ENCODE measurements at regions not wholly inside any gene's neighbourhood (a gene's known extent, or its start where the extent isn't known, plus 50 kb on each side); places are given as distances from the start of the nearest gene placed in this dataset.

DNA sequence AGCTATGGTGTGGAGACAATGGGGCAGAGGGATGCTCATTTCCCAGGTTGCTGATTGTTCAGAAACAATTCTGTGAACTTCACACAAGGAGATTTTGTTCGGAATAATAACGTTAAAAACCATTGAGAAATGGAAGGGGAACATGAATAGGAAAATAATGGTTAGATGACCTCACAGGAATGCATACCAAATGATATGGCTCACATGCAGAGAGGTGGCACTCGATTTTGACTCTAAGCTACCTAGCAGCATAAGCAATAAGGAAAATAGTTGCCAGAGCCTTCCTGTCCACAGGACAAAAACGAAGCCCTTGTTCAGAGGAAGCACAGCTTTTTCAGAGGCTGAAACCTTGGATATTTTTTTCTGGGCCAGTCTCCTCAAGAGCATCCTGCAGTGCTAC lies 293.1 kb downstream of the ZEB1 start:
- Mint-ChIP-seq H3K36me3 (ENCODE audit: unreplicated experiment) (no peaks in the 10 kb centered on the region), H3K9me3 (ENCODE audit: unreplicated experiment) (peaks cover 7% of the 10 kb centered on the region), H3K27ac (ENCODE audit: unreplicated experiment) (no peak overlapping the region), H3K4me3 (ENCODE audit: unreplicated experiment) (no peak overlapping the region), H3K4me1 (ENCODE audit: unreplicated experiment) (peaks cover 8% of the 10 kb centered on the region), H3K27me3 (ENCODE audit: unreplicated experiment) (no peaks in the 10 kb centered on the region)
- DNase-seq (ENCODE audit: extremely low spot score, unreplicated experiment), result no peak
- TF ChIP-seq, protein P1, sequence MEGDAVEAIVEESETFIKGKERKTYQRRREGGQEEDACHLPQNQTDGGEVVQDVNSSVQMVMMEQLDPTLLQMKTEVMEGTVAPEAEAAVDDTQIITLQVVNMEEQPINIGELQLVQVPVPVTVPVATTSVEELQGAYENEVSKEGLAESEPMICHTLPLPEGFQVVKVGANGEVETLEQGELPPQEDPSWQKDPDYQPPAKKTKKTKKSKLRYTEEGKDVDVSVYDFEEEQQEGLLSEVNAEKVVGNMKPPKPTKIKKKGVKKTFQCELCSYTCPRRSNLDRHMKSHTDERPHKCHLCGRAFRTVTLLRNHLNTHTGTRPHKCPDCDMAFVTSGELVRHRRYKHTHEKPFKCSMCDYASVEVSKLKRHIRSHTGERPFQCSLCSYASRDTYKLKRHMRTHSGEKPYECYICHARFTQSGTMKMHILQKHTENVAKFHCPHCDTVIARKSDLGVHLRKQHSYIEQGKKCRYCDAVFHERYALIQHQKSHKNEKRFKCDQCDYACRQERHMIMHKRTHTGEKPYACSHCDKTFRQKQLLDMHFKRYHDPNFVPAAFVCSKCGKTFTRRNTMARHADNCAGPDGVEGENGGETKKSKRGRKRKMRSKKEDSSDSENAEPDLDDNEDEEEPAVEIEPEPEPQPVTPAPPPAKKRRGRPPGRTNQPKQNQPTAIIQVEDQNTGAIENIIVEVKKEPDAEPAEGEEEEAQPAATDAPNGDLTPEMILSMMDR (IDR thresholded peaks at IDR 0.05), result no peak

DNA sequence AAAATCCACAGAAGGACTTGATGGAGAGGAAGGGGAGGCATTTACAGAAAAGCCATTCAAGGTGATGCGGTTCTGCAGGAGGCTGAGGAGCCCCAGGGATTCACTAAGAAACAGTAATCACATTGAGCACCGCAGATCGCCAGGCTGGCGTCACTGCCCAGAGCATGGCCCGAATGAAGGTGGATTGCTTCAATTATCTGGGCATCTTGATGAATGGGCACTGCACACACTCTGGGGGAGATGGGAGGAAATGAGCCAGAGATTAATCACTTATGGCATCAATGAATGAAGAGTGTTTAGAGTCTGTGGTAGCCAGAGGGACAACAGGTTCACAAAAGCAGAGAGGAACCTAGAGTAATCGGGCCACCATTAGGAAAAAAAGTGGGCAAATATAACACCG lies 292.1 kb downstream of the ZEB1 start:
- Mint-ChIP-seq H3K4me3 (ENCODE audit: unreplicated experiment) (no peak overlapping the region), H3K9me3 (ENCODE audit: unreplicated experiment) (peaks cover 7% of the 10 kb centered on the region), H3K36me3 (ENCODE audit: unreplicated experiment) (no peaks in the 10 kb centered on the region), H3K27me3 (ENCODE audit: unreplicated experiment) (no peaks in the 10 kb centered on the region), H3K4me1 (ENCODE audit: unreplicated experiment) (peaks cover 8% of the 10 kb centered on the region), H3K27ac (ENCODE audit: unreplicated experiment) (no peak overlapping the region)
- TF ChIP-seq, protein P1 (IDR thresholded peaks at IDR 0.05), result no peak
- no peak for DNase-seq (ENCODE audit: extremely low spot score, unreplicated experiment)

DNA sequence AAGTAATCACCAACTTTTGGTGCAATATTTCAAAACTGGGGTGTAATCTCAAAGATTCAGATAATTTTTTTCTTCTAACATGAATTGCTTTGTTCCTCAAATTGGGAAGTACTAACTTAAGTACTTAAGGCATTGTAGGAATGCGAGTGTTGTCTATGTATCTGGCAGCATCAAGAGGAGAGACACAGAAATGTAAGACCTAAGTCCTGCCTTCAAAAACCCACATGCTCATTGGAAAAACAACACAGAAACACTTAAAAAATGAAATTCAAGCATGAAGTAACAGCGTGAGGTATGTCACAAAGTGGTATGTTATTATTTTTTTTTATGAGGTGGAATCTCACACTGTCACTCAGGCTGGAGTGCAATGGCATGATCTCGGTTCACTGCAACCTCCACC lies 288.5 kb downstream of the ZEB1 start:
- H3K27ac Mint-ChIP-seq (ENCODE audit: unreplicated experiment), result no peak overlapping the region
- H3K27me3 Mint-ChIP-seq (ENCODE audit: unreplicated experiment), result no peaks in the 10 kb centered on the region
- no peaks in the 10 kb centered on the region for H3K36me3 Mint-ChIP-seq (ENCODE audit: unreplicated experiment)
- DNase-seq (ENCODE audit: extremely low spot score, unreplicated experiment), result no peak
- peaks cover 22% of the 10 kb centered on the region for H3K4me1 Mint-ChIP-seq (ENCODE audit: unreplicated experiment)
- H3K9me3 Mint-ChIP-seq (ENCODE audit: unreplicated experiment), result no peaks in the 10 kb centered on the region
- TF ChIP-seq, protein P1 (IDR thresholded peaks at IDR 0.05), result no peak
- no peak overlapping the region for H3K4me3 Mint-ChIP-seq (ENCODE audit: unreplicated experiment)

DNA sequence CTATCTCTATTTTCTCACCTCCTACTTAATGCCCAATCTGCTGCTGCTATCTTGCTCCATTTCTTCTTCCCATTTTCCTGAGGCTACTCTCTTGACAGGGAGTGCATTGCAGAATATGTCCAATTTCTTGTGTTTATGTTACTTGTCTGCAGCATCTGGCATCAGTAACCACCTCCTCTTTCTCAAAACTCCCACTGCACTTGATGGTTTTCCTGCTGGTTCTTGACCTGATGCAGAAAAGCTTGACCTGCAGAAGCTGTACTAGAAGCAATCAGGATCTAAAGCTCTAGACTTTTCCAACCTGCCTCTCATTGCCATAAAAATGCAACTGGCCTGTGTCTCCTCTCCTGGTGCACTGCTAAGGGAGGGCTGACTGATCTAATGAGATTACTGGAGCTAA lies 287.8 kb downstream of the ZEB1 start:
- peaks cover 20% of the 10 kb centered on the region for H3K4me1 Mint-ChIP-seq (ENCODE audit: unreplicated experiment)
- no peak overlapping the region for H3K4me3 Mint-ChIP-seq (ENCODE audit: unreplicated experiment)
- no peak overlapping the region for H3K27ac Mint-ChIP-seq (ENCODE audit: unreplicated experiment)
- no peaks in the 10 kb centered on the region for H3K36me3 Mint-ChIP-seq (ENCODE audit: unreplicated experiment)
- DNase-seq (ENCODE audit: extremely low spot score, unreplicated experiment), result no peak
- H3K9me3 Mint-ChIP-seq (ENCODE audit: unreplicated experiment), result no peaks in the 10 kb centered on the region
- no peaks in the 10 kb centered on the region for H3K27me3 Mint-ChIP-seq (ENCODE audit: unreplicated experiment)
- TF ChIP-seq, protein P1 (IDR thresholded peaks at IDR 0.05), result no peak

DNA sequence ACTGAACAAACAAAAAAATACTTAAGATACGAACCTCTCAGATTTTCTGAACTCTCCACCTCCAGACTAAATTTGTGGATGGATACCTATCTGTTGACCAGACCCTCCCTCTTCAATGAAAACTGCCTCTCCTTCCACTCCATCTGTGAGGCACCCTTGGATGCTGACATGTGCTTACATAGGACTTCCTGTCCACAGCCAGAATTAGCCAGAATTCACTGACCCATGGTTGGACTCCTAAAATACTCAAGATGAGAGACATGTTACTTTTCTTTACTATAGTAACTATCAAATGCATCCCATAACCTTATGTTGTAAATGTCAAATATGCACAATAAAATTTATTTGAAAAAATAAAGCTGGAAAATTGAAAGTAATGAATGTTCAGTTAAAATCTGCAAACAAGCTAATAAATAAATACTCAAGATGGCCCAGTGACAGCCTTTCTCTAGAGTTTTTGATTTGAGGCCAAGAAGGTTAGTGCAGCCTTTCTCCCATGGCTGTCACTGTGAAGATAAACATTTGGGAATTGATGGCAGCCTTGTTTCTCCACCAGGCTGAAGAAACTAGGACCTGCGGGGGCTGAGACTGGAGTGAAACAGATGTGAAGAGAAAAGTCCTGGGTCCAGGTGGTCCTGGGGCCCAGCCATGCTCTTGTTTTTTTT lies 287.0 kb downstream of the ZEB1 start:
- Mint-ChIP-seq H3K27me3 (ENCODE audit: unreplicated experiment) (no peaks in the 10 kb centered on the region), H3K36me3 (ENCODE audit: unreplicated experiment) (no peaks in the 10 kb centered on the region), H3K9me3 (ENCODE audit: unreplicated experiment) (no peaks in the 10 kb centered on the region), H3K4me1 (ENCODE audit: unreplicated experiment) (peaks cover 18% of the 10 kb centered on the region), H3K4me3 (ENCODE audit: unreplicated experiment) (no peak overlapping the region), H3K27ac (ENCODE audit: unreplicated experiment) (no peak overlapping the region)
- no peak for DNase-seq (ENCODE audit: extremely low spot score, unreplicated experiment)
- TF ChIP-seq, protein P1 (IDR thresholded peaks at IDR 0.05), result no peak

Measured in osteocyte (in vitro differentiated cells).